ENCODE measurements at regions not wholly inside any gene's neighbourhood (a gene's known extent, or its start where the extent isn't known, plus 50 kb on each side); places are given as distances from the start of the nearest gene placed in this dataset.
"Not testable (repeated sequence)": the region's sequence is repeated elsewhere in the genome, so short reads cannot be mapped to it uniquely, and the experiment has no call there.

GRCh38 chr6:67802771-67803170, 832.3 kb upstream of the ADGRB3 start:
- no TSS peak for BruUV-seq (replicated peaks)

GRCh38 chr6:67792996-67793395, 842.1 kb upstream of the ADGRB3 start:
- Mint-ChIP-seq H3K27ac (ENCODE audit: unreplicated experiment) (no peak overlapping the region), H3K4me1 (ENCODE audit: low read depth, unreplicated experiment) (no peaks in the 10 kb centered on the region), H3K9me3 (ENCODE audit: low read depth, unreplicated experiment) (no peaks in the 10 kb centered on the region), H3K4me3 (ENCODE audit: low read depth, unreplicated experiment) (no peak overlapping the region), H3K36me3 (ENCODE audit: insufficient read depth, unreplicated experiment) (no peaks in the 10 kb centered on the region), H3K27me3 (ENCODE audit: unreplicated experiment) (no peaks in the 10 kb centered on the region)
- BruUV-seq (replicated peaks) = no TSS peak
- no peak for TF ChIP-seq CTCF (IDR thresholded peaks at IDR 0.05; ENCODE audit: unreplicated experiment)
- DNase-seq = no peak
- CTCF ChIA-PET = no interaction called here
- intact Hi-C loops (cut with micrococcal nuclease; ENCODE audit: unreplicated experiment) = no loop called here

More at GRCh38 chr6:67802771-67803170, 832.3 kb upstream of the ADGRB3 start:
- Mint-ChIP-seq H3K27me3 (ENCODE audit: unreplicated experiment) (no peaks in the 10 kb centered on the region), H3K36me3 (ENCODE audit: insufficient read depth, unreplicated experiment) (no peaks in the 10 kb centered on the region), H3K4me1 (ENCODE audit: low read depth, unreplicated experiment) (no peaks in the 10 kb centered on the region), H3K9me3 (ENCODE audit: low read depth, unreplicated experiment) (peaks cover 4% of the 10 kb centered on the region), H3K27ac (ENCODE audit: unreplicated experiment) (no peak overlapping the region), H3K4me3 (ENCODE audit: low read depth, unreplicated experiment) (no peak overlapping the region)
- no peak for DNase-seq
- TF ChIP-seq CTCF (IDR thresholded peaks at IDR 0.05; ENCODE audit: unreplicated experiment) = no peak
- intact Hi-C loops (cut with micrococcal nuclease; ENCODE audit: unreplicated experiment) = no loop called here
- CTCF ChIA-PET = no interaction called here

GRCh38 chr6:67790569-67790968, 844.5 kb upstream of the ADGRB3 start:
- H3K4me3 Mint-ChIP-seq (ENCODE audit: low read depth, unreplicated experiment) = no peak overlapping the region
- no peaks in the 10 kb centered on the region for H3K9me3 Mint-ChIP-seq (ENCODE audit: low read depth, unreplicated experiment)
- no TSS peak for BruUV-seq (replicated peaks)
- no peak for DNase-seq
- TF ChIP-seq CTCF (IDR thresholded peaks at IDR 0.05; ENCODE audit: unreplicated experiment) = no peak
- H3K27ac Mint-ChIP-seq (ENCODE audit: unreplicated experiment) = no peak overlapping the region
- intact Hi-C loops (cut with micrococcal nuclease; ENCODE audit: unreplicated experiment) = no loop called here
- CTCF ChIA-PET = no interaction called here
- no peaks in the 10 kb centered on the region for H3K27me3 Mint-ChIP-seq (ENCODE audit: unreplicated experiment)
- H3K4me1 Mint-ChIP-seq (ENCODE audit: low read depth, unreplicated experiment) = no peaks in the 10 kb centered on the region
- no peaks in the 10 kb centered on the region for H3K36me3 Mint-ChIP-seq (ENCODE audit: insufficient read depth, unreplicated experiment)

GRCh38 chr6:67787119-67787518, 848.0 kb upstream of the ADGRB3 start:
- DNase-seq; BruUV-seq (replicated peaks); H3K4me3 Mint-ChIP-seq (ENCODE audit: low read depth, unreplicated experiment); H3K4me1 Mint-ChIP-seq (ENCODE audit: low read depth, unreplicated experiment); intact Hi-C loops (cut with micrococcal nuclease; ENCODE audit: unreplicated experiment); H3K27me3 Mint-ChIP-seq (ENCODE audit: unreplicated experiment); CTCF ChIA-PET; H3K36me3 Mint-ChIP-seq (ENCODE audit: insufficient read depth, unreplicated experiment); H3K9me3 Mint-ChIP-seq (ENCODE audit: low read depth, unreplicated experiment); H3K27ac Mint-ChIP-seq (ENCODE audit: unreplicated experiment): not testable (repeated sequence)

GRCh38 chr6:67779876-67780275, 855.2 kb upstream of the ADGRB3 start:
- intact Hi-C loops (cut with micrococcal nuclease; ENCODE audit: unreplicated experiment) = no loop called here
- Mint-ChIP-seq H3K36me3 (ENCODE audit: insufficient read depth, unreplicated experiment) (no peaks in the 10 kb centered on the region), H3K27ac (ENCODE audit: unreplicated experiment) (no peak overlapping the region), H3K9me3 (ENCODE audit: low read depth, unreplicated experiment) (peaks cover 8% of the 10 kb centered on the region), H3K27me3 (ENCODE audit: unreplicated experiment) (no peaks in the 10 kb centered on the region), H3K4me1 (ENCODE audit: low read depth, unreplicated experiment) (no peaks in the 10 kb centered on the region), H3K4me3 (ENCODE audit: low read depth, unreplicated experiment) (no peak overlapping the region)
- BruUV-seq (replicated peaks) = no TSS peak
- no peak for DNase-seq
- no peak for TF ChIP-seq CTCF (IDR thresholded peaks at IDR 0.05; ENCODE audit: unreplicated experiment)
- CTCF ChIA-PET = interaction anchor here (0.6 kb wide), 1 partner anchor 104 kb away, joined by 7 read pairs; no protein-coding TSS in a partner anchor

All from Calu3 (cell line).